ENCODE measurements at regions not wholly inside any gene's neighbourhood (a gene's known extent, or its start where the extent isn't known, plus 50 kb on each side); places are given as distances from the start of the nearest gene placed in this dataset.
"Not testable (repeated sequence)": the region's sequence is repeated elsewhere in the genome, so short reads cannot be mapped to it uniquely, and the experiment has no call there.

DNA sequence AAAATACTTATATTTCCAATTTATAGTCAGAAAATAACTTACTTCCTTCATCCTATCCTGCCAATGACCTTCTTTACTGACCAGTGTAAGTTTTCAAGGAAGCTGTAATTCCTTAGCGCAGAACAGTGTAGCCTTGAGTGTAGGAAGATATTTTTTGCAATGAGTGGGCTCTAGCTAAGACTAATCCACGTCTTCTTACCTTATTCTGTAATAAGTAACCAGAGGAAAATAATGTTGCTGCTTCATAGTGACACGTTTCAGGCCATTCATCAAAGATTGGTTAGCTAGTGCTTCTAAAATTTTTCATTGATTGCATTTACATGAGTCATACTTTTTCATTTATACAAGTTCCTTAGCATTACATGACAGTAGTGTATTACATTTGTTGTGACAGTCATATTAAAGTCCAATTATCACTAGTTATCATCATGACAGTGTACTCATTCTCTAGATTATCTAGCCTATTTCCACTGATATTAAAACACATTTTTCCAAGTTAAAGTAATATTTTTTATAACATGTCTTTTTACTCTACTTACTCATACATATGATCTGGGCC is 403.8 kb upstream of the EPHA3 start:
- DNase-seq = no peak

DNA sequence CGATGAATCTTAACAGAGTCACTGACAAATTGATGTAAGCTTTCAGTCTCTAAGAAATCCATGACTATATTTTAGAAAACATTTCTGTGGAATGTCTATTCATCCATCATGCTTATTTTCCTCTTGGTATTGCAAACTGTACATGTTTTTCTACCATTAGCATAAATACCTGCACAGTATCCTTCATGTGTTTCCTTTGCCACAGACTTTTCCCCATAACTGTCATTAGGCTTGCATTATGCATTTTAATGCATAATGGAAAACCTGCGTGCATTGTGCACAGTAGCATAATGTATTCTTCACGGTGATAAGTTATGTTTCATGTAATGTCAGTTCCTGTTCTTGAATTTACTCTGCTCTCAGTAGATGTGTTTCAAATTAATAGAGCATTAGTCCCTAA is 403.1 kb upstream of the EPHA3 start:
- DNase-seq = no peak

DNA sequence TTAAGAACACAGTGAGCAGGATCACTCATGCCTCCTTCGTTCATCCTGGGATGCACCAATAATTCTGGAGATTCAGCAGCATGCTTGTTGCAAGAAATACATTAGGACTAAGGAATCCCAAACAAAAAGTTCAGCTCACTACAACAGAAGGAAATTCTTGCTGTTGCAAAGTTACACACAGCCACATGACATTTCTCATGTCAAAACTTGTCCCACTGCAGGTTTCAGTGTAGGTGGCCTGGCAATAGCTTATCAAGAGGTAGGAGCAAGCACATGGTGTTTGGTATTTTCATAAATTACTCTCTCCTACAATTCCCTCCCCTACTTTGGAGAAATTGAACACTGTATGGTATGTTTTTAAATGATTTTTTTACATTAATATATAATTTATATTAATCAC is 399.6 kb upstream of the EPHA3 start:
- no peak for DNase-seq

DNA sequence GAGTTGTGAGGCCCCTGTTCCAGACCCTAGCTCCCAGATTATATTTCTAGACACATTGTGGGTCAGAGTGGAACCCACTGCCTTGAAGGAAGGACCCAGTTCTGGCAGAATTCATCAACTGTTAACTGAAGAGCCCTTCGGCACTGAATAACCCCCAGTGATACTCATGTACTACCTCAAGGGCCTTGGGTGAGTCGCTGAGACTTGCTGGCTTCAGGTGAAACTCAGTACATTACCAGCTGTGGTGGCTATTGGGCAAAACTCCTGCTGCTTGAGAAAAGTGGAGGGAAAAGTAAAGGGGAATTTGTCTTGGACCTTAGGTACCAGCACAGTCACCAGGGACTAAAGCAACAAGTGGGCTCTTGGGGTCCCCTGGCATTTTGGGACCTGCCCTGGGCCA is 394.9 kb upstream of the EPHA3 start:
- DNase-seq = no peak

DNA sequence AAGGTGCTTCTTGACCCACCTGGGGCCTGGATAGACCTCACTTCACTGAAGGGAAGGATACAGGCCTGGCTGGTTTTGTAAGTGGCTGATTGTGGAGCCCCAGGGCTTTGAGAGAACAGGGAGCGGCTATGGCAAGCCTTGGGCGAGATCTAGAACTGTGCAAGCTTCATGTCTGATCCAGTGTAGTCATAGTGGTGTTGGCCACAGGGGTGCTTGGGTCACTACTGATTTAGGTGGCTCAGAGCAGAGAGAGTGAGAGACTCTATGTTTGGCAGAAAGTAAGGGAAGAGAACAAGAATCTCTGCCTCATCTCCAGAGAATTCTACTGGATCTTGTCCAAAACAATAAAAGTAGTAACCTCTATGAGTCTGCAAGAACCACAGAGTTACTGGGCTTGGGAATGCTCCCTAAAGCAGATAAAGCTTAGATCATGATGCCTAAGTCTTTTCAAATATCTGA is 394.2 kb upstream of the EPHA3 start:
- no peak for DNase-seq

DNA sequence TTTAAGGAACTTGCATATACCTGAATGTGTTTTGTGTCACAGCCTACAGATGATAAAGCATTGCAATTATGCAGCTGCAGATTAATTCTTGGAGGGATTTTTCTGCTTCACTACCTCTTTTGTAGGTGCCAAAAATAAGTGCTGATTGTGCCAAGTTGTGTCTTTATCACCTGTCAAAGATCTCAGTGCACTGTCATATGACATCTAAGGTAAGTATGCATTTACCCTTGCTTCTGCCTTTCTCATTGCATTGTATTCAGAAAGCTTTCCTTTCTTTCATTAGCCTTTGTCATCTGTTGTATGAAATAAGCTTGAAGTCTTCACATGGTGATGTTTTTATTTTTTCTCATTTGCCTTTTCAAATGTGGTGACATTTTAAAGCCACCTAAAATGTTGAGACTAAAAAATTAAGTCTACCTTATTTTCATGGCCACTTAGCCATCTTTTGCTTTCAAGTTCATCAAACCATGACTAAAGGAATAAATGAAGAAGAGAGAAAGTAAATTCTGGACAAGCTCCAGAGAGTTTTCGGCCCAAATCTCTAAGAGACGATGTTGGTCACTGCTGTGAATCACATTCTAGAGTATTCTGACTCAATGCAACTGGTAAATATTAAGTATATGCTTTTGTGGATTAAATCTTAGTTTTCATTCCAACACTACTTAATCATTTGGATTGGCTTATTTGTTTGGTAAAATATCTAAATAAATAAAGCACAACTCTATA is 381.8 kb upstream of the EPHA3 start:
- no peak for DNase-seq

DNA sequence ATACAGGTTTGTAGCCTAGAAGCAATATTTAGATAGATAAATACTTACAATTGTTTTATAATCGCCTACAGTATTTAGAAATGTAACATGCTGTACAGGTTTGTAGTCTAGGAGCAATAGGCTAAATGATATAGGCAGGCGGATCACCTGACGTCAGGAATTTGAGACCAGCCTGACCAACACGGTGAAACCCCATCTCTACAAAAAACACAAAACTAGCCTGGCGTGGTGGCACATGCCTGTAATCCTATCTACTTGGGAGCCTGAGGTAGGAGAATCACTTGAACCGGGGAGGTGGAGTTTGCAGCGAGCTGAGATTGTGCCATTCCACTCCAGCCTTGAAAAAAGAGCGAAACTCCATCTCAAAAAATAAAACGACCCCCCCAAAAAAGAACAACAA is 375.2 kb upstream of the EPHA3 start:
- no peak for DNase-seq

DNA sequence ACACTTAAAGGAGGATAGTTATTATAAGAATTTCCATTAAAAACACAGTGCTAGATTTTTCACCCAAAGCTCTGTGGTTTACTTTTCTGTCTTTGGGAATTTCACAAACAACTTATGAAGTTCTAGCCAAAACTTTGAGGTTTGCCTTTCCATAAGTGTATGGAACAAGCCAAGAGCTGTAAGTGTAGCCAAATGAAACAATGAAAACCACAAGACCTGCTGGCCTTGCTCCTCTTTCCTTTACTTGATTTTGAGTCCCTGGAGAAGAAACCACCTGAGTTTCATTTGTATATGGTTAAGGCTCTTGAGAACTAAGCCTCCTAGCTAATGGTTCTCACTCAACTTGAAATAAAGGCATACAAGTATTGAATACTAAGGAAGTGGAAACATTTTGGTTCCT is 365.3 kb upstream of the EPHA3 start:
- DNase-seq = no peak

DNA sequence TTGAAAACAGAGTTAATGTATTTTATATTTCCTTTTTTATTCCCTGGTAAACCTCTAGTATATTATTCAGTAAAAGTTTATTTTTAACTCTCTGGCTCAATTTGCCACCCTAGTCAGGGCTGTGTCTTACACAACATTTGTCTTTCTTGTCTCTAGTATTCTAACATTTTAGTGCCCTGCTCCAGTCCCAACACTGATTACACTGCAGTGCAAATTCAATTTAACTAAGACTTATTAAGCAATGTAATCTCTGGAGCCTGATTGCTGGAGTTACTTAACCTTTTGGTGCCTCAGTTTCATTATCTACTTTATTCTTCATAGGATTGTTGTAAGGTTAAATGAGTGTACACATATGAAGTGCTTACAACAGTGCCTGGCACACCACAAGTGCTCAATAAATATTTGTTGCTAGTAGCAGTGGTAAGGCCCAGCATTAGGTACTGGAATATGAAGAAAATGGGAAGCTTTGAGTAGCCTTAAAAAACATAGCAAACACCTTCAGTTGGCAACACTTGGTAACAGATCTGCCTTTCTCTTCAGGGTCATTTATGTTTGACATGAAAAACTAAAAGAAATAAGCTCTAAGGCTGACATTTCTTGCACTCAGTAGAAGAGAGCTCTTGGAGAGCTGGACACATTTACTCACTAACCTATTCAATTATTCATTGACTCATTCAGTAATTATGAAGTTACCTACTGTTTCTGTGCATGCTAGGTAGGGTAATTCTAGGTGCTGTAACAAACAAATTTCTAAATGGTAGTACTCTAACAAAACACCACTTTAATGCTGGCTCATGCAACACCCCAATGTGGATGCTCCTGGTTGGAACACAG is 364.5 kb upstream of the EPHA3 start:
- DNase-seq = no peak

DNA sequence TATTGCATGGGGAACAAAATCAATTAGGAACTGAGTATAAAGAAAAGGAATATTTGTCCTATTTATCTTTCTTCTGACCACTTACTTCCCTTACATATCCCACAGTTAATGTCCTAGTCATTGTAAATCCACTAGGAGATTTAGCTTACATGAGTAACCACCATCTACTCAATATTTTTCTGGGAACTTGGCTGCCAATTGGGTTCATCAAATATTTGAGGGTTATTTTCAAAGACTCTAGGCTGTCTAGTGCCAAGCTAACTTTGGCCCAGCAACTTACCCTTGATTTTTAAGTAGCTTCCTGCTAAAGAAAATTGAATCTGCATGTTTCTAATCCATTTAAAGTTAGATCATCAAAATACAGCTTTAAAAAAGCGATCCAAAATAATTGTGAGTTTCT is 362.5 kb upstream of the EPHA3 start:
- DNase-seq = no peak

DNA sequence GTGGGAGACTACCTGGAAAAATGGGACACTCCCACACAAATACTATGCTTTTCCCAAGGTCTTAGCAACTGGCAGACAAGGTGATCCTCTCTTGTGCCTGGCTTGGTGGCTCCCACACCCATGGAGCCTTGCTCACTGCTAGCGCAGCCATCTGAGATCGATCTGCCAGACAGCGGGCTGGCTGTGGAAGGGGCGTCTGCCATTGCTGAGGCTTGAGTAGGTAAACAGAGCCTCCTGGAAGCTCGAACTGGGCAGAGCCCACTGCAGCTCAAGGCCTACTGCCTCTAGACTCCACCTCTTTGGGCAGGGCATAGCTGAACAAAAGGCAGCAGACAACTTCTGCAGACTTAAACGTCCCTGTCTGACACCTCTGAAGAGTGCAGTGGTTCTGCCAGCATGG is 360.3 kb upstream of the EPHA3 start:
- DNase-seq = not testable (repeated sequence)

DNA sequence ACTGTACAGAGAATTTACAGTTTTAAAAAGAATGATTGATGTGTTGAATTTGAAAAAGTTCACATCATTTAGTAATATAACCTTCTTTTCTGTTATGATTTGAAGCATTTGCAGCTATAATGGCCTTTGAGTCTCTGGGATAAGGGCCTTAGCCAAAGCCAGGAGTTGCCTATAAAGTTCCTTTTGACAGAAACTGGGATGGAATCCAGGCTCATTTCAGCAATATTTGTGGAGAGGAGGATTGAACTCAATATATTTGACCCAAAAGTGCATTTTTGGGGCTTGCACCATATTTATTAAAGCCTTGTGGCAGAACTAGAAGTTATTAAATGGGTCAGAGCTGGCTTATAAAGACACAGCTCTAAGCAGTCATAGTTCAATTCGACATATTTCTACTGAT is 348.7 kb upstream of the EPHA3 start:
- no peak for DNase-seq

DNA sequence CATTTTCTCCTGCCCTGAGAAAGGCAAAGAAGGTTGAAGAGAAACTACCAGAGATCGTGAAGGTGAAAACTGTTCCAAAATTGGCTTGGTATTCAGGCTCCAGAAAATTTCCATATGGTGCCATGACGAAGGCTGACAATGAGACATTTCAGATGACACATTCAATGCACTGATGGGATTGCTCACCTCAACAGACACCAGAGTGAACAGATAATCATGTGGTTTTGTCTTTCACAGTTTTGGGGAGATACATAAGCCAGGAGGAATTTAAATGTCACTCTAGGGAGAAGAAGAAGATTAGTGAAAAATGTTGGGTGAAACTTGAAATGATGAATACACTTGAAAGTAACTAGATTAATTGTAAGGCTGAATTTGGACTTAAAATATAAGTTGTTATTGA is 339.7 kb upstream of the EPHA3 start:
- no peak for DNase-seq

DNA sequence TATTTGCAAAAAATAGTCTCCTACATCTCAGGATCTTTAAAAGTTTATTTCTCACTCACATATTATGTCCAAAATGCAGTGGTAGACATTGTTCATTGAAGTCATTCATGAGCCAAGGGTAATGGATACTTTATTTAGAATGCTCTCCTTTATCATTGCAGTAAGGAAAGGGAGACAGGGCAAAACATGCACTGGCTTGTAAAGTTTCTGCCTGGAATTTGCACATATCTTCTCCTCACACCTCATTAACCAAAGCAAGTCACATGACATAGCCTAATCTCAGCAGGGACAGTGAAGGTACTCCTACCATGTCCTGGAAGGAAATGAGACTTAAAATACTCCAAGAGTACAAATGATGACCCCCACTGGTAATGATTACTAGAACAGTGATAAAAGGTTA is 333.7 kb upstream of the EPHA3 start:
- no peak for DNase-seq

DNA sequence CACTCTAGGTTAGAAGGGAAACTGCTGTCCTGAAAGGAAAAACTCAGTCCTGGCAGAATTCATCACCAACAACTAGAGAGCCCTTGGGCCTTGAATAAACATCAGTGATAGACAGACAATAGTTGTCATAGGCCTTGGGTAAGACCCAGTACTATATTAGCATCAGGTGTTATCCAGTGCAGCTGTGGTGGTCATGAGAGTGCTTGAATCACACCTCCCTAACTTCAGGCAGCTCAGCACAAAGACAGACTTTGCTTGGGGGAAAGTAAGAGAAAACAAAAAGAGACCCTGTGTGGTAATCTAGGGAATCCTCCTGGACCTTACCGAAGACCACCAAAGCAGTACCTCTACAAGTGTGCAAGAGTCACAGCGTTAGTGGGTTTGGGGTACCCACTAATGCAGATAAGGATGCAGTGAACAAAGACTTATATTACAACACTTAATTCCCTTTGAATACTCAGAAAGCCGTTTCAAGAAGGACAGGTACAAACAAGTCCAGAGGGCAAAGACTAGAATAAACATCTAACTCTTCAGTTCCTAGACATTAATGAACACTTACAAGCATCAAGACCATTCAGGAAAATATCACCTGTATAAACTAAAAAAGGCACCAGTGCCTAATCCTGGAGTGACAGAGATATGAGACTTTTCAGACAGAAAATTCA is 332.3 kb upstream of the EPHA3 start:
- DNase-seq = no peak

DNA sequence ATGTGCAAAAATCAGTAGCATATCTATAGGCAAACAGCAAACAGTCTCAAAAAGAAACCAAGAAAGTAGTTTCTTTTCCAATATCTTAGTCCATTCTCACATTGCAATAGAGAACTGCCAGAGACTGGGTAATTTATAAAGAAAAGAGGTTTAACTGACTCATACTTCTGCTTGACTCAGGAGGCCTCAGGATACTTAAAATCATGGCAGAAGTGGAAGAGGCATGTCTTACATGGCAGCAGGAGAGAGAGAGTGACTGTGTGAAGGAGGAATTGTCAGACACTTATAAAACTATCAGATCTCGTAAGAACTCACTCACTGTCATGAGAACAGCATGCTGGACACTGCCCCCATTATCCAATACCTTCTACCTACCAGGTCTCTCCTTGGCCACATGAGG is 327.9 kb upstream of the EPHA3 start:
- no peak for DNase-seq

DNA sequence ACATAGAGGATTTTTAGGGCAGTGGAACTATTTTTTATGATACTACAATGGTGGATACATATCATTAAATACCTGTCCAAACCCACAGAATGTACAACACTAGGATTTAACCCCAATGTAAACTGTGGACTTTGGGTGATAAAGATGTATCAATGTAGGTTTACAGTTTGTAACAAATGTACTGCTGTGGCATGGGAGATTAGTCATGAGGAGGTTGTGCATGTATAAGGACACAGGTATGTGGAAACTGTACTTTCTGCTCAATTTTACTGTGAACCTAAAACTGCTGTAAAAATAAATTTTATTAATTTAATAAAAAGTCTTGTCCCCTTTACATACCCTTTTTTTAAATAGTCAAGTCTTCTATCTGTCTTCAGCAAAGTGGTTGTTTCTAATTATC is 322.5 kb upstream of the EPHA3 start:
- DNase-seq = no peak

DNA sequence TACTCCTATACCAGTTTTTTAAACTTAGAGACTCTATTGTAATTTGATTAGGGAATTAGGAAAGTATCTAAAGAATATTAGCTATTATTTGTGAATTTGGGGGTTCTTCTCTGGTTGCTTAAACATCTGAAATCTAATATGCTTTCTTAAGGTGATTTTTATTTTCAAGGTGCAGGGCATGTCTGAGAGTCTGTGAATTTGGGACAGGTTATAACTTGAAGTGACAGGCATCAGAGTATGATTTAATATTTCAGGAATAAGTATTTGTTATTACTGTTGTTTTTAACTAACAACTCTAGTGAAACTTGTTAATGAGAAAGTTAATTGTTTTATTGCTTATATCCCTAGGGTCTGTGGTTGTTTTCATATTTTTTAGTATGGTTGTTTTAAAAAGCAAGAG is 321.6 kb upstream of the EPHA3 start:
- no peak for DNase-seq

DNA sequence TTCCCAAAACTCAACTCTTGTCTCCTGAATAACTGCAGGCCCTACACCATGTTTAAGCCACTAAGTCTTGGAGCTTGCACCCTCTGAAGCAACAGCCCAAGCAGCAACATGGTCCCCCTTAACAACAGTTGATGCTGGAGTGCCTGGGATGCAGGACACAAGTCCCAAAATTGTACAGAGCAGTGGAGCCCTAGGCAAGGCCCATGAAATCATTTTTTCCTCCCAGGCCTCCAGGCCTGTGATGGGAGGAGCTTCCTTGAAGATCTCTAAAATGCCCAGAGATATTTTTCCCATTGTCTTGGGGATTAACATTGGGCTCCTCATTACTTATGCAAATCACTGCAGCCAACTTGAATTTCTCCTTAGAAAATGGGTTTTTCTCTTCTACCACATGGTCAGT is 311.9 kb upstream of the EPHA3 start:
- no peak for DNase-seq

DNA sequence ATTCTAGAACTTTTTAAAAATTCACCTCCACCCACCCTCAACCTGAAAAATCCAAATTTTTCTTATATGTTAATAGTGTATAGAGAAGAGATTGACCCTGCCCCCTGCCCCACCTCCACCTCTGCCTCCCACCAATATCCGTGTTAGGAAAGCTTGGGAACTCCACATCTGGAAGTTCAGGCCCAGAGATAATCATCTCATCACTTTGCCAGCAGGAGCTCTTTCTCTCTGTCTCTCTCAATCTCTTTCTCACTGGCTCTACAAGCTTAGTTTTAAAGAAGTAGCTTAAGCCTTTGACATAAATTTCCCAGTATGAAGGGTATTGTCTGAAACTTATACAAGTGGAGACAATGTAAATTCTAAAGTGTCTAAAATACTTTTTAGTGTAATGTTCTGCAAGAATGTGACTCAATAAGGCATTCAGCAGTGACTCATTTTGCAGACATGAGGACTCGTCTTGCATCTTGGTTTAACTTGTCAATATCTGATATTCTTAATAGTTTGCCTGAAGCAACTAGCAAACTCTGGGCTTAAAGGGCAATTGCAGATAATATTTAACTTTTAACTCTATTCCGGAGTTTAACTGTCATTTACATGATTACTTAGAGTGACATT is 299.8 kb upstream of the EPHA3 start:
- no peak for DNase-seq

DNA sequence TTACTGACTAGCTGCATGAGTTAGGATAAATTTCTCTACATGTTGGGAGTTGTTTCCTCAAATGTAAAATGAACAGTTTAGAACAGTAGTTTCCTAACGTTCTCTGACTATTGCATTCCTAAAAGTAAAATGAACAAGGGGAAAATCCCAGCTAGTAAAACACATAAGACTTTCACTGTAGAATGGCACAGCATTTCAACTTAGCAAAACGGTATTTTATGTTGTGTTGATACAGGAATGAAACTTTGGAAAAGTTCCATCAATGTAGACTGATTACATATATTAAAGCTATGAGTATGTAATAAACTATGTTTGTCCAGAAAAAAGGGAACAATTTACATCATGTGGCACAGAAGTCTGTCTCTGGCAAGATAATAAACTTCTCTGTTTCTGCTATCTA is 297.4 kb upstream of the EPHA3 start:
- DNase-seq = no peak

DNA sequence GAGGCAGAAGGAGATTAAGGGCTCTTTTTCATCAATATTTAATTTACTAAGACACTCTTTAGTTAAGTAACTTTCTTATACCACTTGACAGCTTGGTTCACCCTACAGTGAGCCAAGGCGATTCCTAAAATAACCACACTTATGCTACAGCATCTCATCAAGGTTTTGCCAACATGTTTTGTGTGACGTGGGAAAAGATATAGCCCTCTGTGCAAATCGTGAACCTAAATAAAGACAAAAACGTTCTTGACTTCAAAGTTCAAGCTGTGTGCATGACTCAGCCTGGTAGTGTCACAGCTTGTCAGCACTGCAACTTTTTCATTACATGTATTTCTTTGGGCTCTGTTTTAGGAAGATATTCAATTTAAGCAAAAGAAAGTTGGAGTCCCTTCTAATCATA is 297.0 kb upstream of the EPHA3 start:
- DNase-seq = no peak

DNA sequence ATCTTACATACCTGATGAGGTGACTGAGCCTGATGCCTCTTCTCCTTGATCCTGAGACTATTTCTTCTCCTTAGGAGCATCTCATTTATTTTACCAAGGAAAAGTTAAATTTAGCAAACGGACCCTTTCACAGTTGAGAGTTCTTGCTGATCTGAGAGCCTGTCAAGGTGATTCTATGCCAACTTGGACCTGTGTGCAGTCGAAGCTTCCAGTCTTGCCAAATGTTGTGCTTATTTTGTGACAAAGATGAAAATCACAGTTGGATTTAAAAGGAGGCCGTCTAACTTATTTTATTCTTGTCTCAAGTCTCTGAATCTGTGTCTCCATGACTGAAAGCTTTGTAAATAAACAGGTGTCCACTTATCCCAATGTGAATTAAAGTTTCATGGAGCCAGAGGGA is 296.3 kb upstream of the EPHA3 start:
- no peak for DNase-seq

Measured in hematopoietic multipotent progenitor cell treated with erythropoietin and hydrocortisone succinate and interleukin-3 and kit ligand, for 6 days (in vitro differentiated cells).